SU-DHL-6 (cell line): ENCODE measurements at regions not wholly inside any gene's neighbourhood (a gene's known extent, or its start where the extent isn't known, plus 50 kb on each side); places are given as distances from the start of the nearest gene placed in this dataset.

Source experiments
- H2AFZ ChIP-seq: fragments of 200-600 bp; sonication (generic); 2 replicates; pipeline ENCODE4 v1.6.1; 2014; ENCODE audit warnings: low read depth, mild to moderate bottlenecking, moderate library complexity, mixed read lengths, antibody characterized with exemption, low read length; ENCODE audit not compliant: severe bottlenecking
- H3F3A ChIP-seq: fragments of 200-600 bp; shearing (Covaris generic); 2 replicates; pipeline ENCODE4 v1.6.0; 2016; ENCODE audit warnings: antibody characterized with exemption, mild to moderate bottlenecking; ENCODE audit not compliant: insufficient read depth
- H3K27ac ChIP-seq: fragments of 200-600 bp; sonication (generic); 2 replicates; pipeline ENCODE4 v1.5.1; 2016; ENCODE audit warnings: low read depth, mild to moderate bottlenecking, low read length, moderate library complexity, mixed read lengths
- H3K27me3 ChIP-seq: fragments of 200-600 bp; sonication (generic), shearing (Covaris generic); 2 replicates; pipeline ENCODE4 v1.6.0; 2014; ENCODE audit warnings: mild to moderate bottlenecking, low read length
- H3K36me3 ChIP-seq: fragments of 200-600 bp; sonication (generic); 2 replicates; pipeline ENCODE4 v1.6.1; 2014; ENCODE audit warnings: mild to moderate bottlenecking, low read length, mixed read lengths
- H3K4me2 ChIP-seq: fragments of 300-600, 200-600 bp; shearing (Covaris generic), sonication (generic); 2 replicates; pipeline ENCODE4 v1.6.0; 2014; ENCODE audit warnings: low read length, low read depth, mild to moderate bottlenecking; ENCODE audit not compliant: poor library complexity, severe bottlenecking
- H3K4me3 ChIP-seq: fragments of 200-600 bp; sonication (generic); 2 replicates; pipeline ENCODE4 v1.5.1; 2014; ENCODE audit warnings: antibody characterized with exemption, low read length, mild to moderate bottlenecking, mixed read lengths; ENCODE audit not compliant: insufficient read depth, poor library complexity, severe bottlenecking
- H3K79me2 ChIP-seq: fragments of 200-600 bp; sonication (generic); 2 replicates; pipeline ENCODE4 v1.6.1; 2014; ENCODE audit warnings: mild to moderate bottlenecking, low read length, moderate library complexity; ENCODE audit not compliant: insufficient read depth
- H3K9ac ChIP-seq: fragments of 200-600 bp; sonication (generic); 2 replicates; pipeline ENCODE4 v1.7.0; 2014; ENCODE audit warnings: mild to moderate bottlenecking, low read length
- H3K9me2 ChIP-seq: fragments of 200-600 bp; sonication (generic); replicated peaks from 2 replicates; pipeline ENCODE4 v1.6.1; 2014; ENCODE audit warnings: low read length; ENCODE audit not compliant: insufficient read depth
- H3K9me3 ChIP-seq: fragments of 200-600 bp; sonication (generic); 2 replicates; pipeline ENCODE4 v1.6.1; 2014; ENCODE audit warnings: low read length, mixed read lengths; ENCODE audit not compliant: insufficient read depth
- H4K20me1 ChIP-seq: fragments of 200-600 bp; sonication (generic); 2 replicates; pipeline ENCODE4 v1.6.1; 2014; ENCODE audit warnings: low read depth, mild to moderate bottlenecking, antibody characterized with exemption, low read length, moderate library complexity, mixed read lengths
- CTCF ChIP-seq: fragments of 200-600 bp; sonication (generic); IDR thresholded peaks from one replicate; pipeline ENCODE4 v1.5.1; 2017; ENCODE audit warnings: antibody characterized with exemption, mild to moderate bottlenecking, low read length, moderate library complexity; ENCODE audit not compliant: insufficient read depth, poor library complexity, severe bottlenecking
- EZH2phosphoT487 ChIP-seq: fragments of 200-600 bp; sonication (generic), shearing (Covaris generic); conservative IDR thresholded peaks from 2 replicates; pipeline ENCODE4 v1.6.1; 2018; ENCODE audit warnings: mild to moderate bottlenecking, antibody characterized with exemption, low read length, moderate library complexity, mixed read lengths

- Histone ChIP-seq H3K9me3 (no peaks in the 10 kb centered on the region), H3K4me2 (no peak overlapping the region)
- TF ChIP-seq EZH2phosphoT487 = no peak
- TF ChIP-seq CTCF = no peak
Measured at GRCh38 chr15:88383354-88383753, 83.8 kb downstream of the MRPL46 start.

GRCh38 chr15:88382482-88382983, 84.7 kb downstream of the MRPL46 start:
- no peaks in the 10 kb centered on the region for H3K27me3 ChIP-seq
- no peaks in the 10 kb centered on the region for H3K79me2 ChIP-seq
- H2AFZ ChIP-seq = no peak overlapping the region
- H3K9me2 ChIP-seq = no peaks in the 10 kb centered on the region
- no peak overlapping the region for H3K27ac ChIP-seq
- H3K4me2 ChIP-seq = no peak overlapping the region
- no peak overlapping the region for H3K4me3 ChIP-seq
- no peaks in the 10 kb centered on the region for H3K9me3 ChIP-seq
- no peaks in the 10 kb centered on the region for H4K20me1 ChIP-seq
- H3F3A ChIP-seq = no peaks in the 10 kb centered on the region
- no peak overlapping the region for H3K9ac ChIP-seq
- TF ChIP-seq EZH2phosphoT487 (no peak), CTCF (no peak)
- H3K36me3 ChIP-seq = no peaks in the 10 kb centered on the region

More at GRCh38 chr15:88383354-88383753, 83.8 kb downstream of the MRPL46 start:
- Histone ChIP-seq H4K20me1 (no peaks in the 10 kb centered on the region), H3K27me3 (no peaks in the 10 kb centered on the region), H3K27ac (no peak overlapping the region), H3K4me3 (no peak overlapping the region), H3K9me2 (no peaks in the 10 kb centered on the region), H3K36me3 (no peaks in the 10 kb centered on the region), H2AFZ (no peak overlapping the region), H3K79me2 (no peaks in the 10 kb centered on the region), H3F3A (no peaks in the 10 kb centered on the region), H3K9ac (no peak overlapping the region)

- no peaks in the 10 kb centered on the region for H3K27me3 ChIP-seq
- H3K9me3 ChIP-seq = no peaks in the 10 kb centered on the region
Measured at GRCh38 chr15:88378188-88378637, 89.0 kb downstream of the MRPL46 start.

More at GRCh38 chr15:88378188-88378637, 89.0 kb downstream of the MRPL46 start:
- TF ChIP-seq EZH2phosphoT487 (no peak), CTCF (no peak)
- no peaks in the 10 kb centered on the region for H4K20me1 ChIP-seq
- no peak overlapping the region for H2AFZ ChIP-seq
- no peak overlapping the region for H3K27ac ChIP-seq
- H3K4me3 ChIP-seq = no peak overlapping the region
- H3K9me2 ChIP-seq = no peaks in the 10 kb centered on the region
- H3K4me2 ChIP-seq = no peak overlapping the region
- H3K79me2 ChIP-seq = no peaks in the 10 kb centered on the region
- H3K9ac ChIP-seq = no peak overlapping the region
- H3F3A ChIP-seq = no peaks in the 10 kb centered on the region
- H3K36me3 ChIP-seq = no peaks in the 10 kb centered on the region
